Upper lobe of left lung (tissue), 6 donors: ENCODE measurements at regions not wholly inside any gene's neighbourhood (a gene's known extent, or its start where the extent isn't known, plus 50 kb on each side); places are given as distances from the start of the nearest gene placed in this dataset.

Experiments used
- ATAC-seq, 2 donors: fragments of 200-7000 bp; cut with Tn5 transposase; one replicate each; pipeline ENCODE4 v1.9.1; 2022; ENCODE audit warnings: mild to moderate bottlenecking in 2 of 2, moderate library complexity in 2 of 2; ENCODE audit not compliant: low FRiP score in 2 of 2
- DNase-seq, 2 donors: peaks; one replicate each; pipeline ENCODE4 v3.0.0-alpha.2; 2019 to 2020
- H3K27ac ChIP-seq, 4 donors: fragments of 200-600 bp; sonication (generic); one replicate each; pipeline ENCODE4 v1.5.1; 2016 to 2019
- H3K27me3 ChIP-seq, 4 donors: fragments of 200-600 bp; sonication (generic); one replicate each; pipeline ENCODE4 v1.5.1; 2017 to 2019
- H3K36me3 ChIP-seq, 4 donors: fragments of 200-600 bp; sonication (generic); one replicate each; pipeline ENCODE4 v1.5.1; 2016 to 2019
- H3K4me1 ChIP-seq, 4 donors: fragments of 200-600 bp; sonication (generic); one replicate each; pipeline ENCODE4 v1.5.1; 2018 to 2019
- H3K4me3 ChIP-seq, 4 donors: fragments of 200-600 bp; sonication (generic); one replicate each; pipeline ENCODE4 v1.5.1; 2017 to 2019; ENCODE audit warnings: mild to moderate bottlenecking in 2 of 4, moderate library complexity in 1 of 4
- H3K9me3 ChIP-seq, 4 donors: fragments of 200-600 bp; sonication (generic); one replicate each; pipeline ENCODE4 v1.5.1; 2018 to 2019
- CTCF ChIP-seq, 6 experiments: fragments of 450-650 bp in 4 of 6; fragments of 200-600 bp in 2 of 6; sonication (generic) in 2 of 6; IDR thresholded peaks; one replicate each; pipeline ENCODE4 v1.5.1; 2016 to 2019; ENCODE audit warnings: antibody characterized with exemption in 6 of 6
- EP300 ChIP-seq, 4 donors: sonication (generic); formaldehyde crosslinking; IDR thresholded peaks; one replicate each; pipeline ENCODE4 v1.5.1; 2017; ENCODE audit warnings: antibody characterized with exemption in 4 of 4, control low read depth in 2 of 4
- POLR2A ChIP-seq, 4 donors: fragments of 450-650 bp; IDR thresholded peaks; one replicate each; pipeline ENCODE4 v1.5.1; 2016 to 2017; ENCODE audit warnings: antibody characterized with exemption in 4 of 4, mild to moderate bottlenecking in 2 of 4
- POLR2AphosphoS5 ChIP-seq, 2 donors: sonication (generic); formaldehyde crosslinking; IDR thresholded peaks; one replicate each; pipeline ENCODE4 v1.5.1; 2017; ENCODE audit warnings: antibody characterized with exemption in 2 of 2
- WGBS, 2 donors: methylation state at CpG; one replicate each; pipeline ENCODE4 v1.1.5; 2017 to 2018; 5-methylcytosine and 5-hydroxymethylcytosine counted together
- donor health status: DM: no; HTN: no; CAD: no; lungs with moderate emphysema.
- donor health status: DM: no; HTN: yes; CAD: no; lungs with severe emphysema.

GRCh38 chr20:56722042-56722441 lies 92.9 kb downstream of the TFAP2C start:
- peak in 1 of 2 donors; percentile 74 for ATAC-seq
- 45 to 46% methylated on average over 10 of the region's 10 CpGs for WGBS, 2 donors

GRCh38 chr20:56723331-56723730 lies 94.2 kb downstream of the TFAP2C start:
- no peak for DNase-seq
- TF ChIP-seq CTCF (IDR thresholded peaks at IDR 0.05) = no peak
- no peak for TF ChIP-seq POLR2A (IDR thresholded peaks at IDR 0.05)
- 83 to 90% methylated on average over 6 of the region's 6 CpGs for WGBS, 2 donors

More at GRCh38 chr20:56722042-56722441, 92.9 kb downstream of the TFAP2C start:
- TF ChIP-seq POLR2A (IDR thresholded peaks at IDR 0.05) (no peak), EP300 (IDR thresholded peaks at IDR 0.05) (no peak), POLR2AphosphoS5 (IDR thresholded peaks at IDR 0.05) (no peak), CTCF (IDR thresholded peaks at IDR 0.05) (no peak)
- Histone ChIP-seq H3K27ac (no peak overlapping the region), H3K36me3 (no peaks in the 10 kb centered on the region), H3K27me3 (no peaks in the 10 kb centered on the region), H3K4me3 (no peak overlapping the region), H3K4me1 (no peaks in the 10 kb centered on the region), H3K9me3 (no peaks in the 10 kb centered on the region)
- peak in 1 of 2 donors; percentile 23 for DNase-seq

GRCh38 chr20:56724241-56724757 lies 95.2 kb downstream of the TFAP2C start:
- Histone ChIP-seq H3K27me3 (no peaks in the 10 kb centered on the region), H3K4me1 (no peaks in the 10 kb centered on the region), H3K36me3 (no peaks in the 10 kb centered on the region), H3K27ac (no peak overlapping the region), H3K4me3 (no peak overlapping the region), H3K9me3 (no peaks in the 10 kb centered on the region)
- TF ChIP-seq CTCF (IDR thresholded peaks at IDR 0.05) (no peak), POLR2A (IDR thresholded peaks at IDR 0.05) (no peak), EP300 (IDR thresholded peaks at IDR 0.05) (no peak), POLR2AphosphoS5 (IDR thresholded peaks at IDR 0.05) (no peak)
- no peak for DNase-seq
- 49 to 61% methylated on average over 5 of the region's 5 CpGs for WGBS, 2 donors
- no peak for ATAC-seq

More at GRCh38 chr20:56723331-56723730, 94.2 kb downstream of the TFAP2C start:
- H3K27me3 ChIP-seq = no peaks in the 10 kb centered on the region
- H3K27ac ChIP-seq = no peak overlapping the region
- no peak for ATAC-seq
- H3K4me1 ChIP-seq = no peaks in the 10 kb centered on the region
- H3K36me3 ChIP-seq = no peaks in the 10 kb centered on the region
- H3K9me3 ChIP-seq = no peaks in the 10 kb centered on the region
- H3K4me3 ChIP-seq = no peak overlapping the region

GRCh38 chr20:56730003-56730402 lies 100.9 kb downstream of the TFAP2C start:
- no peaks in the 10 kb centered on the region for H3K4me1 ChIP-seq
- H3K27me3 ChIP-seq = no peaks in the 10 kb centered on the region
- no peak overlapping the region for H3K27ac ChIP-seq
- DNase-seq (no peak), ATAC-seq (no peak)
- H3K4me3 ChIP-seq = no peak overlapping the region
- WGBS, 2 donors = 80 to 94% methylated on average over 8 of the region's 8 CpGs
- TF ChIP-seq POLR2A (IDR thresholded peaks at IDR 0.05) (no peak), CTCF (IDR thresholded peaks at IDR 0.05) (no peak), EP300 (IDR thresholded peaks at IDR 0.05) (no peak), POLR2AphosphoS5 (IDR thresholded peaks at IDR 0.05) (no peak)
- H3K36me3 ChIP-seq = no peaks in the 10 kb centered on the region
- H3K9me3 ChIP-seq = no peaks in the 10 kb centered on the region

GRCh38 chr20:56730996-56731395 lies 101.9 kb downstream of the TFAP2C start:
- DNase-seq (no peak), ATAC-seq (no peak)
- 64 to 74% methylated on average over 6 to 7 of the region's 7 CpGs for WGBS, 2 donors
- no peaks in the 10 kb centered on the region for H3K4me1 ChIP-seq
- no peaks in the 10 kb centered on the region for H3K36me3 ChIP-seq
- H3K27ac ChIP-seq = no peak overlapping the region
- H3K27me3 ChIP-seq = no peaks in the 10 kb centered on the region
- no peak for TF ChIP-seq CTCF (IDR thresholded peaks at IDR 0.05)
- TF ChIP-seq POLR2AphosphoS5 (IDR thresholded peaks at IDR 0.05) = no peak
- TF ChIP-seq POLR2A (IDR thresholded peaks at IDR 0.05) = no peak
- no peak for TF ChIP-seq EP300 (IDR thresholded peaks at IDR 0.05)
- no peak overlapping the region for H3K4me3 ChIP-seq
- no peaks in the 10 kb centered on the region for H3K9me3 ChIP-seq
